MCF 10A (cell line): ENCODE measurements at regions not wholly inside any gene's neighbourhood (a gene's known extent, or its start where the extent isn't known, plus 50 kb on each side); places are given as distances from the start of the nearest gene placed in this dataset.
"Not testable (repeated sequence)": the region's sequence is repeated elsewhere in the genome, so short reads cannot be mapped to it uniquely, and the experiment has no call there.

Experiments
- BruUV-seq: library from RNA; stranded (reverse); fragments of 400-500 nt; replicated peaks from 2 replicates; lab custom pipeline; 2021; lab: Mats Ljungman, UMichigan
- CTCF ChIA-PET: fragments of 300-600 bp; sonication (Branson Sonifier 250); formaldehyde crosslinking; extraction: SDS; loops from one replicate; lab custom pipeline; 2021; ENCODE audit warnings: antibody characterized with exemption, inconsistent platforms; lab: Yijun Ruan, JAX
- POLR2A ChIA-PET: fragments of 300-600, 350-650 bp; sonication (Branson Sonifier 250); formaldehyde crosslinking; extraction: SDS; loops from one replicate; lab custom pipeline; 2020; ENCODE audit warnings: antibody characterized with exemption, inconsistent platforms; lab: Yijun Ruan, JAX
- DNase-seq: peaks from one replicate; pipeline ENCODE4 v3.0.0-alpha.2; 2018; ENCODE audit not compliant: unreplicated experiment
- H3K27ac Mint-ChIP-seq: one replicate; pipeline ENCODE4 v1.8.0; 2022; ENCODE audit warnings: mild to moderate bottlenecking, low read depth, mixed read lengths; ENCODE audit not compliant: unreplicated experiment
- H3K27me3 Mint-ChIP-seq: one replicate; pipeline ENCODE4 v1.8.0; 2022; ENCODE audit warnings: mixed read lengths; ENCODE audit not compliant: insufficient read depth, unreplicated experiment
- H3K36me3 Mint-ChIP-seq: one replicate; pipeline ENCODE4 v1.8.0; 2022; ENCODE audit warnings: mild to moderate bottlenecking, moderate library complexity, mixed read lengths; ENCODE audit not compliant: insufficient read depth, unreplicated experiment
- H3K4me1 Mint-ChIP-seq: one replicate; pipeline ENCODE4 v1.8.0; 2022; ENCODE audit warnings: mixed read lengths; ENCODE audit not compliant: insufficient read depth, unreplicated experiment
- H3K4me3 Mint-ChIP-seq: one replicate; pipeline ENCODE4 v1.8.0; 2022; ENCODE audit warnings: mild to moderate bottlenecking, moderate library complexity, mixed read lengths; ENCODE audit not compliant: unreplicated experiment
- H3K9me3 Mint-ChIP-seq: one replicate; pipeline ENCODE4 v1.8.0; 2022; ENCODE audit warnings: mixed read lengths; ENCODE audit not compliant: unreplicated experiment
- CTCF ChIP-seq: fragments of 200-600 bp; IDR thresholded peaks from one replicate; pipeline ENCODE4 v1.8.0; 2022; ENCODE audit warnings: antibody characterized with exemption, mild to moderate bottlenecking; ENCODE audit not compliant: unreplicated experiment
- intact Hi-C: fragments of 100-400 bp; cut with micrococcal nuclease; formaldehyde crosslinking; loops from 2 replicates; pipeline ENCODE4 v1.14.1; 2022

- POLR2A ChIA-PET, result interaction anchor here (0.6 to 0.8 kb wide), 3 partner anchors 82 to 257 kb away, joined by 3 to 4 read pairs (median 3); no protein-coding TSS in a partner anchor
- H3K27ac Mint-ChIP-seq, result no peak overlapping the region
- intact Hi-C loops, result loop anchor here (10.0 kb wide), 1 partner anchor 326 kb away; no protein-coding TSS in a partner anchor
- no peaks in the 10 kb centered on the region for H3K27me3 Mint-ChIP-seq
- no peak for DNase-seq
- no TSS peak for BruUV-seq
- TF ChIP-seq CTCF, result no peak
- CTCF ChIA-PET, result interaction anchor here (1.0 to 1.6 kb wide), 2 partner anchors 8 to 488 kb away, joined by 4 to 8 read pairs; no protein-coding TSS in a partner anchor
- no peak overlapping the region for H3K4me3 Mint-ChIP-seq
- H3K9me3 Mint-ChIP-seq, result no peaks in the 10 kb centered on the region
- no peaks in the 10 kb centered on the region for H3K36me3 Mint-ChIP-seq
- peaks cover 25% of the 10 kb centered on the region for H3K4me1 Mint-ChIP-seq
These were observed 348.5 kb upstream of the PRKCQ start for GRCh38 chr10:6928586-6928985.

- TF ChIP-seq CTCF, result no peak
- H3K27ac Mint-ChIP-seq, result no peak overlapping the region
- POLR2A ChIA-PET, result no interaction called here
- BruUV-seq, result no TSS peak
- H3K4me1 Mint-ChIP-seq, result peaks cover 25% of the 10 kb centered on the region
- no peaks in the 10 kb centered on the region for H3K36me3 Mint-ChIP-seq
- H3K27me3 Mint-ChIP-seq, result no peaks in the 10 kb centered on the region
- CTCF ChIA-PET, result interaction anchor here (0.7 kb wide), 2 partner anchors 28 to 302 kb away, joined by 3 read pairs; no protein-coding TSS in a partner anchor
- no peaks in the 10 kb centered on the region for H3K9me3 Mint-ChIP-seq
- no peak for DNase-seq
- intact Hi-C loops, result loop anchor here (10.0 kb wide), 1 partner anchor 328 kb away; no protein-coding TSS in a partner anchor
- no peak overlapping the region for H3K4me3 Mint-ChIP-seq
These were observed 346.9 kb upstream of the PRKCQ start for GRCh38 chr10:6926971-6927370.

GRCh38 chr10:6925146-6925545 is 345.1 kb upstream of the PRKCQ start:
- H3K4me3 Mint-ChIP-seq, result no peak overlapping the region
- no peaks in the 10 kb centered on the region for H3K36me3 Mint-ChIP-seq
- TF ChIP-seq CTCF, result no peak
- intact Hi-C loops, result loop anchor here (10.0 kb wide), 1 partner anchor 330 kb away; no protein-coding TSS in a partner anchor
- H3K4me1 Mint-ChIP-seq, result peaks cover 30% of the 10 kb centered on the region
- no peak for DNase-seq
- no TSS peak for BruUV-seq
- POLR2A ChIA-PET, result interaction anchor here (0.7 to 1.3 kb wide), 4 partner anchors 13 to 485 kb away, joined by 3 to 6 read pairs (median 4); partner anchors contain the start of gene SFMBT2
- no peaks in the 10 kb centered on the region for H3K9me3 Mint-ChIP-seq
- no peak overlapping the region for H3K27ac Mint-ChIP-seq
- CTCF ChIA-PET, result interaction anchor here (0.6 to 1.2 kb wide), 3 partner anchors 228 to 492 kb away, joined by 4 to 7 read pairs (median 4); no protein-coding TSS in a partner anchor
- H3K27me3 Mint-ChIP-seq, result no peaks in the 10 kb centered on the region

GRCh38 chr10:6924166-6924565 is 344.1 kb upstream of the PRKCQ start:
- Mint-ChIP-seq H3K27me3 (no peaks in the 10 kb centered on the region), H3K36me3 (no peaks in the 10 kb centered on the region), H3K4me3 (no peak overlapping the region), H3K27ac (no peak overlapping the region), H3K9me3 (no peaks in the 10 kb centered on the region), H3K4me1 (peaks cover 35% of the 10 kb centered on the region)
- TF ChIP-seq CTCF, result no peak
- intact Hi-C loops, result loop anchor here (10.0 kb wide), 1 partner anchor 331 kb away; no protein-coding TSS in a partner anchor
- ChIA-PET POLR2A (interaction anchor here (0.5 to 1.3 kb wide), 4 partner anchors 12 to 486 kb away, joined by 3 to 6 read pairs (median 4); partner anchors contain the start of gene SFMBT2), CTCF (interaction anchor here (0.6 to 1.2 kb wide), 3 partner anchors 301 to 493 kb away, joined by 3 to 7 read pairs (median 4); no protein-coding TSS in a partner anchor)
- no TSS peak for BruUV-seq
- peak; percentile 83 for DNase-seq

- H3K36me3 Mint-ChIP-seq, H3K9me3 Mint-ChIP-seq, DNase-seq, H3K27ac Mint-ChIP-seq, BruUV-seq, H3K27me3 Mint-ChIP-seq, H3K4me3 Mint-ChIP-seq: not testable (repeated sequence)
- H3K4me1 Mint-ChIP-seq, result peaks cover 25% of the 10 kb centered on the region
- ChIA-PET POLR2A (interaction anchor here (1.3 kb wide), 1 partner anchor 14 kb away, joined by 4 read pairs; no protein-coding TSS in a partner anchor), CTCF (interaction anchor here (0.5 to 3.1 kb wide), 19 partner anchors 10 to 682 kb away, joined by 3 to 28 read pairs (median 3); no protein-coding TSS in a partner anchor)
- intact Hi-C loops, result loop anchor here (2.0 to 10.0 kb wide), 2 partner anchors 200 to 334 kb away; no protein-coding TSS in a partner anchor
These were observed 340.9 kb upstream of the PRKCQ start for GRCh38 chr10:6921026-6921425.
